ENCODE measurements at regions not wholly inside any gene's neighbourhood (a gene's known extent, or its start where the extent isn't known, plus 50 kb on each side); places are given as distances from the start of the nearest gene placed in this dataset.
"Not testable (repeated sequence)": the region's sequence is repeated elsewhere in the genome, so short reads cannot be mapped to it uniquely, and the experiment has no call there.

DNA sequence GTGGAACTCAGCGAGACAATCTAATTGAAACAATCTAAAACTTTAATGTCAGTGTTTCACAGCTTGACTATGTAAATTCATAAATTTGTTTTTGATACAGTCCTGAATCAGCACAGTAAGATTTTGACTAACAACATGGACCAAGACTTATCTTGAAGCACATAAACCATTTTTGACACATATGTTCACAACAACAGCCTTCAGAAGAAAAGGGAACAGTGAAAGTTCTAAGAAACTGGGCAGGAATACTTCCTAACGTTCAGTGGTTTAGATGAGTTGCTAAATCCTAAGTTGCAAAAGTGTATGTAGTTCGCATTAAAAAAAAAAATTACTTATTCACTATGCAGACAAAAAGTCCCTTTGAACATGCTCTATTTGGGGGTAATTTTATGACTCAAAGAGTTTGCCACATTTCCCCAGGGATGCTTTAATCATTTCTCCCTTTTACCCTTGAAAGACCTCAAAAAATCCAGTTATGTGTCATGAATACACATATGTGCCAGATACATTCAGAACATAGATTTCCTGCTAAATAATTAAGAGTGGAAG, 120.2 kb downstream of the MRPL39 start:
- no peak for DNase-seq (ENCODE audit: low read depth in 3 of 3)

DNA sequence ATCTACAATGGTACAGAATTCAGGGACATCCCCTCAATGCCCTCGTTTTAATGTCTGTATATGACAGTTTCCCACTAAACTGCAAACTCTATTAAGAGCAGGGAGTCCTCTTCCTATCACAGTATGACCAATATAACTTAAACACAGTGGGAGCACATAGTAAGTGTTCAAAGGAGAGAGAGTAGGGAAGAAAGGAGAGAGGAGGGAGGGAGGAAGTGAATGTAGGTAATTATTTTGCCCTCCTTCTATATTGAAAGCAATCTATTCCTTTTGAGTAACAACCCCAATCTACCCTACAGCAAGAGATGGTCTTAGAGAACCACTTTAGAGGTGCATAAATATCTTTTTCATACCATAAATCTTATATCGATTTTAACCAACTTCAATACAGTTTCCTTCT, 121.4 kb downstream of the MRPL39 start:
- DNase-seq (ENCODE audit: low read depth in 3 of 3), result no peak

DNA sequence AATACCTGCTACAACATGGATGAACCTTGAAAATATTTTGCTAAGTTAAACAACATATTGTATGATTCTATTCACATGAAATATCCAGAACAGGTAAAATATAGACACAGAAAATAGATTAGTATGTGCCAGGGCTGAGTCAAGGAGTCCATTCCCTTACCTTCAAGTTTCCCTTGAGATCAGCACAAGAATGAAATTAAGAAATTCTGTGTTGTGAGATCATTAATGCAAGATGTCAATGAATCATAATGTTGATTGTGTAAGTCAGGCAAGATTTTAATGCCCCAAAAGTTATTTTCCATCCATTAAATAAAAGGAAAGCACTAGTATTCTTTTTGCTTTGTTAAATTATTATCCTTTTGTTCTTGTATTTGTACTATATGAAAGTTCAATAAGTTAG, 139.4 kb downstream of the MRPL39 start:
- DNase-seq (ENCODE audit: low read depth in 3 of 3), result no peak

DNA sequence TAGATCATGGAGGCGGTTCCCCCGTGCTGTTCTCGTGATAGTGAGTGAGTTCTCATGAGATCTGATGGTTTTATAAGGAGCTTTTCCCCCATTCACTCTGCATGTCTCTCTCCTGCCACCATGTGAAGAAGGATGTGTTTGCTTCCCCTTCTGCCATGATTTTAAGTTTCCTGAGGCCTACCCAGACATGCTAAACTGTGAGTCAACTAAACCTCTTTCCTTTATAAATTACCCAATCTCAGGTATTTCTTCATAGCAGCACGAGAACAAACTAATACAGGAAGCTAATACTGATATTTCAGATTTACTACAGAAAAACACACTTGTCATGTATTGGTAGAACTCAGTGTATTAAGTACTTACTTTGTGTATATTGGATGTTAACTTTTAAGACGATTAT, 140.2 kb downstream of the MRPL39 start:
- DNase-seq (ENCODE audit: low read depth in 3 of 3), result not testable (repeated sequence)

DNA sequence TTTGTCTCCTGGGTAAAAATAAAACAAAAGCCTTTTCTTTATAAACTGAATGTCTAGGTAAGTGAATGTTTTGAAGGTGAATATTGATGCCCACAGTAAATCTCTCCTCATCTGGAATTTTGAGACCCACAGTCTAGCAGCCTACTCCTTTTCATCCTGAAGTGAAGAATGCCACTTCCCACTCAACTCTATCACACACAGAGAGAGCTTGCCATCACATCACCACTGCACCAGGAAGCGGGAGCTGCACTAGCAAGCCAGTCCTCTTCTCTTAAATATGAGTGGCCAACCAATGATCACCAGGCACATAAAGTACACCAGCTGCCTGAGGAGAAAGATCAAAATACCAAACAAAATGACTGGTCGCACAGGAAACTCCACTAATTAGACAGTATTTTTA, 140.8 kb downstream of the MRPL39 start:
- DNase-seq (ENCODE audit: low read depth in 3 of 3), result no peak

DNA sequence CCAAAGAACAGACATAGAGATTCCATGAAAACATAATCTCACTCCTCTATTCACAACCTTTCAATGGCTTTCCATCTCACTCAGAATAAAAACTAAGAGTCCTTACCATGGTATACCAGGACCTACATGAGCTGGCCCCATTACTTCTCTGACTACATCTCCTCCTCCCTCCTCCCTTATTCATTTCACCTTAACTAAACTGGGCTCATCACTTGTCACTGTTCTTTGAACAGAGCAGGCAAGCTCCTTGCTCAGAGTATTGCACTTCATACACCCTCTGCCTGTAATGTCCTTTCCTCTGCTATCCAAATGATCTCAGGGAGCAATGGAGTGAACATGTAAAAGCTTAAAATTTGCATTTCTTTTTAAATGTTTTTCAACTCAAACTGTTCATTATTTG, 142.0 kb downstream of the MRPL39 start:
- DNase-seq (ENCODE audit: low read depth in 3 of 3), result no peak

DNA sequence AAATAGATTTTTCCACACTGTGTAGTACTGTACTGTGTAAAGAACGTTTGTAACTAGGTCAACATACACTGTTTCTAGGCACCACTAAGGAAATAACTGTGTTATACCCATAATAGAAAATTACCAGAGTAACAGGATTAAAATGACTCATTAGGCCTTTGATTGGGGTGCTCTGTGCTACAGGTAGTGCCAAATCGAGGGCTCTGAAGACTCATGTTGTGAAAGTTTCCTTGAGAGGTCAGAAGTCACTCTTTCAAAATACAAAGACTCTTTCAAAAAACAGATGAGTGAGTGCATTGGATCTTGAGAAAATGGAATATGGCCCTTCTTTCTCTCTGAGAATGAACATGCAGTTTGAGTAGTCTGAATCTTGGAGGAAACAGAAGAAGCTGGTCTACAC, 143.0 kb downstream of the MRPL39 start:
- no peak for DNase-seq (ENCODE audit: low read depth in 3 of 3)

DNA sequence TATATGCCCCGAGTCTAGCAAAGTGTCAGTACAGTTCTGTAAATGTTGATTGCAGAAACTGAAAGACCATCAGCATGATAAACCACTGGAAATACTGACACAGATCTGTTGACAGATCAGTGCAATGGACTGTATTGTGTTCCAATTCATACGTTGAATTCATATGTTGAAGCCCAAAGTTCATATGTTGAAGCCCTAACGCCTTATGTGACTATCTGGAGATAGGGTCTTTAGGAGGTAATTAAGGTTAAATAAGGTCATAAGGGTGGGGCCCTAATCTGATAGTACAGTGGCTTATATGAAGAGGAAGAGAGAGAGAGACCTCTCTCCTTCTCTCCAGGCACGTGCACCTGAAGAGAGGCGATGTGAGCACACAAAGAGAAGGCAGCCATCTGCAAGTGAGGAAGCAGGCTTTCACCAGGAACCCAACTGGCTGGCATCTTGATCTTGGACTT, 144.7 kb downstream of the MRPL39 start:
- DNase-seq (ENCODE audit: low read depth in 3 of 3), result no peak

DNA sequence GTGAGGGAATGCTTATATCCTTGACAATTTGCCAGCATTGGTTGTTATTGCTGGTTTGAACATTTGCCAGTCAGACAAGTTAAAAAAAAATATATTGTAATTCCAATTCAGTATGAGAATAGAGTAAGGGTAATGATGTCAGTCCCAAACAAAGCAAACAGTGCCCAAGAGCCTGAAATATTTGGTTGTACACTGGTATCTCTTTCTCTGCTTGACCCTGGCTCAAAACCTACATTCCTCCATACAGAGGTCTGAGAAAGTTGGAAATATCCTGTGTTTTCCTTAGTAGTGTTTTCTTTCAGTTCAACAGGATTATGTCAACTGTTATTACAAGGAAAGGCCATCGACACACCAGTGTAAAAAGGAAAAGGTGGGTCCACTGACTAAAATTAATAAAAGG, 145.6 kb downstream of the MRPL39 start:
- DNase-seq (ENCODE audit: low read depth in 3 of 3), result no peak

DNA sequence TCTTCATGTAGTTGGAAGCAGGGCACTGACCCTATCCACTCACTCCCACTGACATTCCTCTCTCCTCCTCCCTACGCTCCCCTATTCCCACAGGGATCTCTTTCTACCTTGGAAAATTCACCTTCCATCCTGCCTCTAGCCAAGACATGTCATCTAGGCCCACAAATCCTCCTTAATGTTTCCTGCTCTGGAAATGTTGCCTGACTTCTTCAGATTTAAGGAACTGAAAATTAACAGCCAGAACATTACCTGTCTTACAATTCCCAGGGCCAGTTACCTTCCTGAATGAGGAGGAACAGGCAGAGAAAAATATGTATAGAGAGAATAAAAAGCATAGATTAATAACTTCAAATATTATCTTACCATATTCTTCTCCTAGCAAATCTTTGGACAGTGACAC, 147.3 kb downstream of the MRPL39 start:
- no peak for DNase-seq (ENCODE audit: low read depth in 3 of 3)

DNA sequence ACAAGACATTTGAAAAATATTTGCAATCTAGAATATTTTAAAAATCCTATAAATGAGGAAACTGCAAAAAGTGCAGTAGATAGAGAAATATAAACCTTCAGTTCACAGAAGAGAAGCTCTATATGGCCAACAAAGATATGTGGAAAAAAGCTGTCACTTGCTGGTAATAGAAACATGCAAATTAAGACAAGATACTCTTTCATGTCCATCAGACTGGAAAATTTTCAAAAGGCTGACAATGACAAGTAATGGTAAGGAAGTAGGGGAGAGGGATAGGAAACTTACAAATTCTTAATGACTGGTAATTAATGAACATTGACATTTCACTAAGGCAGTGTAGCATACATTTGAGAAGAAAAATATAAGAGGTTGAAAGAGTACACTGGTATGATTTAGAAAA, 147.9 kb downstream of the MRPL39 start:
- DNase-seq (ENCODE audit: low read depth in 3 of 3), result no peak

DNA sequence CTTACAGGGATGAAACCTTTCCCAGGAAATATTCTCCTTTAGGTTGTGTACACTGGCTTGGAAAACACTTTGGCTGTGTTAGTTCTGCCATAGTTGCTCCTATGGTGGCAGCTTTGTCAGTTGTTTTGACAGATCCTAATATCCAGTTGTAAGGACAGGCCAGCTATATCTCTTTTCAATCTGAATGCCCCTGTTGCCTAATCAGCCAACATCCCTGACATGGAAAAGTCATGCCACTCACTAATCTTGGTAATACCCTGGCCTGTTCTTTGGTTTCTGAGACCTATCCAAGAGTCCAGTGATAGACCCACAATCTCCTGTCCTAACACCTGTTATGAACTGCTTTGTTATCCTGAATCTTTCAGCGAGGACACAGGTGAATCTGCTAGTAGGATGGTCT, 148.8 kb downstream of the MRPL39 start:
- DNase-seq (ENCODE audit: low read depth in 3 of 3), result no peak

DNA sequence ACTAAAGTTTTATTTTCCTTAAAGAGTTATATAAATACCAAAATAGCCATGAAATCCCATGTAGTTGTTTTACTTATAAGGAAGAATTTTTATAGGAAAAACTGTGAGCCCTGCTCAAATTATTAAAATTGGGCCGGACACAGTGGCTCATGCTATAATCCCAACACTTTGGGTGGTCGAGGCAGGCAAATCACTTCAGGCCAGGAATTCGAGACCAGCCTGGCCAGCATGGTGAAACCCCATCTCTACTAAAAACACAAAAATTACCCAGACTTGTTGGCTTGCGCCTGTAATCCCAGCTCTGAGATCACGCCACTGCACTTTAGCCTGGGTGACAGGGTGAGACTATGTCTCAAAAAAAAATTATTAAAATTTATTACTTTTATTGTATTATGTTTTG, 149.3 kb downstream of the MRPL39 start:
- DNase-seq (ENCODE audit: low read depth in 3 of 3), result no peak

DNA sequence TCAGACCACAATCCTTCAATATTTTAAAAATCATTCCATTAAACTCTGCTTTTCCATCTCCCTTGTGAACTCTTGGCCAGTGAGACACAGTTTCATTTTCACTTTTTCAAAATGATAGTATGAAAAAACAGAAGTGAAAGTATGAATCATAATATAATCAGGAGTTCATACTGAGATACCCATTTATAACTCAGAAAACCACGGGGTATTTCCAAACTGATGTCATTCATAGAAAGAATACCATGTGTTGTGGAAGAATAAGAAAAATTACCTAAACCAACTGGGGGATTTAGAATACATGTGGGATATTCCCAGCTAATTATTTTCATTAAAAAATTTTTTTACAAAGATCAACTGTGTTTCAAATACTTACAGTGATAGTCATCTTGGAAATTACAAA, 149.9 kb downstream of the MRPL39 start:
- no peak for DNase-seq (ENCODE audit: low read depth in 3 of 3)

DNA sequence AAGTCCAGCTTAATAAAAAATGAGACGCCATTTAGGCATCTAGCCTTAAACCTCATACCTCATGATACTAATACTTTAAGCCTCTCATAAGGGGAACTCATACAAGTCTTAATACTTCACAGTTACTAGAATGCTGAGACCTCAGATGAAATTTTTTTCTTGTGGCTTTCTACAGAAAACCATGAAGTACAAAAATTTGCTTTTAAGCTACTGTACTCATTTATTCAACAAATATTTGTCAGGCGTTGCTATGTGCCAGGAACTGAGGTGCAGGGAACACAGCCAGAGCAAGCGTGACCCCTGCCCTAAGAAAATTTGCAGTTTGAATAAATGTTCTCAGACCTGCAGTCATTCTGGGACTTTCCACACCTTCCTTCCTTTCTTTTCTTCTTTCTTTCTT, 150.6 kb downstream of the MRPL39 start:
- DNase-seq (ENCODE audit: low read depth in 3 of 3), result peak in 1 of 3 donors; percentile 47

DNA sequence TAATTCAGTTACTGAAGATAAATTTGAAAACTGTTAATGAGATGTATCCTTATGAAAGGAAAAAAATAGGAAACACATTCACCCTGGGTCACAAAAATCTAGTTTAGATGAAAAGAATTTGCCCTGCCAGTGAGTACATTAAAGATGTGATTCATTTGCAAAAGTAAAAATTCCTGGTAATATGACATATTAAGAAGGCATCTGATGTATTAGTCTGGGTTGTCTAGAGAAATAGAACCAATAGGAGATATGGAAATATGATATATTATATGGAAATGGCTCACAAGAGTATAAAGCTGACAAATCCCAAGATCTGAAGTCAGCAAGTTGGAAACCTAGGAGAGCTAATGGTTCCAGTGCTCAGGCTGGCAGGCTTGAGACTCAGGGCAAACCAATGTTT, 153.8 kb downstream of the MRPL39 start:
- DNase-seq (ENCODE audit: low read depth in 3 of 3), result no peak

DNA sequence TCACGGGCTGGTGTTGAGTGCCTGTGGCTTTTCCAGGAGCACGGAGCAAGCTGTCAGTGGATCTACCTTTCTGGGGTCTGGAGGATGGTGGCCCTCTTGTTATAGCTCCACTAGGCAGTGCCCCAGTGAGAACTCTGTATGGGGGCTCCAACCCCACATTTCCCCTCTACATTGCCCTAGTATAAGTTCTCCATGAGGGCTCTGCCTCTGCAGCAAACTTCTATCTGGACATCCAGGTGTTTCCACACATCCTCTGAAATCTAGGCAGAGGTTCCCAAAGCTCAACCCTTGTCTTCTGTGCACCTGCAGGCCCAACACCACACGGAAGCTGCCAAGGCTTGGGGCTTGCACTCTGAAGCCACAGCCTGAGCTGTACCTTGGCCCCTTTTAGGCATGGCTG, 157.3 kb downstream of the MRPL39 start:
- no peak for DNase-seq (ENCODE audit: low read depth in 3 of 3)

DNA sequence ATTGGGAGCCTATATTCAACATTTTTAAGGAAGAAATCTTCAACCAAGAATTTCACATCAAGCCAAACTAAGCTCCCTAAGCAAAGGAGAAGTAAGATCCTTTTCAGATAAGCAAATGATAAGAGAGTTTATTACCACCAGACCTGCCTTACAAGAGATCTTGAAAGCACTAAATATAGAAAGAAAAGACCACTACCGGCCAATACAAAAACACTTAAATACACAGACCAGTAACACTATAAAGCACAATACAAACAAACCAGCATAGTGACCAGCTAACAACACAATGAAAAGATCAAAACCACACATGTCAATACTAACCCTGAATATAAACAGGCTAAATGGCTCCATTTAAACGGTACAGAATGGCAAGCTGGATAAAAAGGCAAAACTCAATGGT, 165.4 kb downstream of the MRPL39 start:
- DNase-seq (ENCODE audit: low read depth in 3 of 3), result no peak

DNA sequence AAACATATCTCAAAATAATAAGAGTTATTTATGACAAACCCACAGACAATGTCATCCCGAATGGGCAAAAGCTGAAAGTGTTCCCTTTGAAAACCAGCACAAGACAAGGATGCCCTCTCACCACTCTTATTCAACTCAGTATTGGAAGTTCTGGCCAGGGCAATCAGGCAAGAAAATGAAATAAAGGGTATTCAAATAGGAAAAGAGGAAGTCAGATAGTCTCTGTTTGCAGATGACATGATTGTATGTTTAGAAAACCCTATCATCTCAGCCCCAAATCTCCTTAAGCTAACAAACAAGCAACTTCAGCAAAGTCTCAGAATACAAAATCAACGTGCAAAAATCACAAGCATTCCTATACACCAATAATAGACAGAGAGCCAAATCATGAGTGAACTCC, 169.8 kb downstream of the MRPL39 start:
- DNase-seq (ENCODE audit: low read depth in 3 of 3), result not testable (repeated sequence)

DNA sequence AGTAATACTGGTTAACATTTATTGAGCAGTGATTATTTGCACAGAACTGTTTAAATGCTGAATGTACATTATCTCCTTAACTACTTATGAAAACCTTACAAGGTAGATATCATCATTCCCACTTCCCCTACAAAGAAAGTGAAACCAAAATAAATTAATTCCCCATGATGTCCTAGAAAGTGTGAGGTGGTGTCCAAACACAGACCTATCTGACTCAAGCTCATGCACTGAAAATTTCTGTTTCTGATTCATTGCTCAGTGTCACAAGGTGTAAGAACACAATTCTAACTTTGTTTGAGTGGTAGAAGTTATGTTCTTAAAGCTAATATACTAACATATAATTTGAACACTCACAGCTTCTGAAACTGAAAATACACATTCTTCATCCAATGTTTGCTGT, 178.7 kb downstream of the MRPL39 start:
- DNase-seq (ENCODE audit: low read depth in 3 of 3), result no peak

DNA sequence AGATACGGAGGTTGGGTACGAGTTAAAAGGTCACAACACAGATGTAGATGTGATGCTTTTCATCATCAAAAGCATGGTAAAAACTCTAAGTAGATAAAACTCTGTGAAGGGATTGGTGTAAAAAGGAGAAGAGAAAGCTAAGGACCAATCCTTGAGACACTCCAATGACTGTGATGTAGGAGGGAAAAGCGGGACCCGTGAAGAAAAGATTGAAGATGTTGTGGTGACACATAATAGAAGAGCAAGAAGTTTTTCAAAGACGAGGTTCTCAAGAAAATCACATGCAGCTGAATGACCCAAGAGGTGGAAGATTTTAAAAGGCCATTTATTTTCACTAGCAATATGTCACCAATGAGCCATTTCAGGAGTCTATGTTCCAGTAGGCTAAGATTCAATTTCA, 179.5 kb downstream of the MRPL39 start:
- no peak for DNase-seq (ENCODE audit: low read depth in 3 of 3)

DNA sequence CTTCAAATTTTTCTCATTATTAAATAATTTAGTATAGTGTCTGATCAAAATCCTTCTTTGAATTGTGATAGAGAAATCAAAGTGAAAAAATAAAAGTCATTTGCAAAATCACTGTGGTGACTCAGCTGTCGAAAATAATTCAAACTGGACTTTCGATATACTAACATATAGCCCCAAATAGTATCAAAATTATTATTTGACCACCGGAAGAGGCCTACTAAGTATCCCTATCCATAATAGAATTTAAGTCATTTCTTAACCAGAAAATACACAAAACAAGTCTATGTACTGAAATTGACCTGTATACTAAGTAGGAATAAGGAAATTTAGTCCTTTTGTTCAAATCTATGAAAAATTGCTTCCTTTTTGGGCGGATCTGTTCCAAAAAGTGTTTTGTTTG, 180.7 kb downstream of the MRPL39 start:
- no peak for DNase-seq (ENCODE audit: low read depth in 3 of 3)

DNA sequence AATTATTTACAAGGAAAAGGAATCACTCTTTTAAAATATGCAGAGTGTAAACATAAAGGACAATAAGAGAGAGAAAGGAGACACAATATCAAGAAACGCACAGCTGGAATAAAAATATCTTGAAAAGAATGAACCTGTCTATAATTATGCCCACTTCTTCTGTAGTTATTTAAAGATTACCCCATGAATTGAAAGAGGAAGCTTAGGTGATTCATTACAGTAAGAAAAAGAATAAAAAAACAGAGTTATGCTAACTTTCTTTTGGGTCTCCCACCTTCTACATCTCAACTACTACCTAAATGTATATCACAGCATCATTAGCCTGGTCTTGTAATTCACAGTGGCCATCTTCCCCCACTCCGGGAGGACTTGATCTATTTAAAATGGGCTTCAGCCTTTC, 182.1 kb downstream of the MRPL39 start:
- no peak for DNase-seq (ENCODE audit: low read depth in 3 of 3)

DNA sequence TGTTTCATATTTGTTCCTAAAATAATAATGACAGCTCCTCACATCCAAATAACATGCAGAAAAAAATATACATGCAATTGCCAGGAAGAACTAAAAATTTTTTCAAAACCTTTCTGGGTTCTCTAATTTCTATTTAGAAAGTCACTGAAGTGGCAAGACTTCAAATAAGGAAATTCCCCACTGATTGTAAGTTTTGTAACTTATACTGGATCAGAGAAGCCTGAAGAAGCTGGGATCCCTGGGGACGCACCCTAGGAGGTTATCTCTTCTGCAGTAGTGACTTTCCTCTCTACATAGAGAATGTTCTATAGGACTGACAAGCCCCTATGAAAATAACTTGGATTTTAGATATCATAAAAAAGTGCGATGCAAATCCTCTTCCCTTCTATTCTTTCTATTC, 182.6 kb downstream of the MRPL39 start:
- no peak for DNase-seq (ENCODE audit: low read depth in 3 of 3)

DNA sequence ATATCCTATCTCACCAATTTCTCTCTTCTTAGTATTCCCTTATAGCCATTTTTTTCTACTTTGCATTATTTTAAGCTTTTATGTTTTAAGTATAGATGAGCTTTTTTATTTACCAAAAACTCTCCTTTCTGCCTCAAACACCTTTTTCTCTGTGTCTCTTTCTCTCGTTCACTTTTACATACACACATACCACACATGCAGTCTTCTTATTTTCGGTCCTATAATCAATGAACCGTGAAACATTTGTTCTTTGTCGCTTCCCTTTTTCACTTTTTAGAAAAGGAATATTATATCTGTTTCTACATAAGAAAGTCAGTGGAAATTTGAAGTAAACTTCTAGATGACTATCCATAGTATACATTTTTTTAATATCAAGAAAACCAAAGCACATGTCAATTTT, 183.2 kb downstream of the MRPL39 start:
- no peak for DNase-seq (ENCODE audit: low read depth in 3 of 3)

Measured in stimulated activated CD4-positive, alpha-beta T cell treated with anti-CD3 and anti-CD28 coated beads, TNF-alpha, amount 100 ng/mL, for 48 hours (primary cell).